Loucy (cell line): ENCODE measurements at regions not wholly inside any gene's neighbourhood (a gene's known extent, or its start where the extent isn't known, plus 50 kb on each side); places are given as distances from the start of the nearest gene placed in this dataset.

ENCODE experiments used
- H2AFZ ChIP-seq: fragments of 200-600 bp; sonication (generic); 2 replicates; pipeline ENCODE4 v1.6.0; 2016; ENCODE audit warnings: antibody characterized with exemption, mild to moderate bottlenecking, low read length, moderate library complexity
- H3F3A ChIP-seq: fragments of 200-600 bp; 2 replicates; pipeline ENCODE4 v1.6.0; 2016; ENCODE audit warnings: antibody characterized with exemption, low read depth, mild to moderate bottlenecking
- H3K27me3 ChIP-seq: fragments of 200-600 bp; sonication (generic); 2 replicates; pipeline ENCODE4 v1.6.1; 2014; ENCODE audit warnings: low read length, mild to moderate bottlenecking; ENCODE audit not compliant: insufficient read depth, poor library complexity, severe bottlenecking
- H3K36me3 ChIP-seq: fragments of 200-600 bp; sonication (generic); 2 replicates; pipeline ENCODE4 v1.6.1; 2016; ENCODE audit warnings: low read length; ENCODE audit not compliant: insufficient read depth
- H3K4me1 ChIP-seq: fragments of 200-600 bp; sonication (generic); 2 replicates; pipeline ENCODE4 v1.5.1; 2014; ENCODE audit warnings: low read length, mild to moderate bottlenecking; ENCODE audit not compliant: insufficient read depth, poor library complexity, severe bottlenecking
- H3K4me2 ChIP-seq: fragments of 200-600 bp; sonication (generic); 2 replicates; pipeline ENCODE4 v1.6.0; 2014; ENCODE audit warnings: antibody characterized with exemption, low read length, low read depth, mild to moderate bottlenecking; ENCODE audit not compliant: poor library complexity, severe bottlenecking
- H3K4me3 ChIP-seq: fragments of 200-600 bp; sonication (generic); 2 replicates; pipeline ENCODE4 v1.5.1; 2014; ENCODE audit warnings: low read length, mild to moderate bottlenecking, mixed read lengths; ENCODE audit not compliant: poor library complexity, severe bottlenecking
- H3K79me2 ChIP-seq: fragments of 200-600 bp; sonication (generic); 2 replicates; pipeline ENCODE4 v1.6.1; 2014; ENCODE audit warnings: low read length; ENCODE audit not compliant: insufficient read depth
- H3K9ac ChIP-seq: fragments of 200-600 bp; sonication (generic); 2 replicates; pipeline ENCODE4 v1.6.0; 2014; ENCODE audit warnings: mild to moderate bottlenecking, low read depth, low read length, moderate library complexity; ENCODE audit not compliant: poor library complexity, severe bottlenecking
- H3K9me2 ChIP-seq: fragments of 200-600 bp; sonication (generic); replicated peaks from 2 replicates; pipeline ENCODE4 v1.6.1; 2016; ENCODE audit warnings: low read depth, low read length, mixed read lengths
- H3K9me3 ChIP-seq: fragments of 200-600 bp; sonication (generic); 2 replicates; pipeline ENCODE4 v1.6.1; 2014; ENCODE audit warnings: mild to moderate bottlenecking, antibody characterized with exemption, low read length, low read depth; ENCODE audit not compliant: insufficient read depth
- H4K20me1 ChIP-seq: fragments of 200-600 bp; sonication (generic); 2 replicates; pipeline ENCODE4 v1.6.0; 2014; ENCODE audit warnings: antibody characterized with exemption, low read length, mild to moderate bottlenecking; ENCODE audit not compliant: insufficient read depth, poor library complexity, severe bottlenecking
- EZH2phosphoT487 ChIP-seq: fragments of 200-600 bp; IDR thresholded peaks from 2 replicates; pipeline ENCODE4 v1.6.1; 2018; ENCODE audit warnings: antibody characterized with exemption, mild to moderate bottlenecking, moderate library complexity, borderline replicate concordance
- TF ChIP-seq, protein P1 (sequence below): fragments of 200-600 bp; sonication (generic); conservative IDR thresholded peaks from 2 replicates; pipeline ENCODE4 v1.5.1; 2014; ENCODE audit warnings: mild to moderate bottlenecking, antibody characterized with exemption, low read length

DNA sequence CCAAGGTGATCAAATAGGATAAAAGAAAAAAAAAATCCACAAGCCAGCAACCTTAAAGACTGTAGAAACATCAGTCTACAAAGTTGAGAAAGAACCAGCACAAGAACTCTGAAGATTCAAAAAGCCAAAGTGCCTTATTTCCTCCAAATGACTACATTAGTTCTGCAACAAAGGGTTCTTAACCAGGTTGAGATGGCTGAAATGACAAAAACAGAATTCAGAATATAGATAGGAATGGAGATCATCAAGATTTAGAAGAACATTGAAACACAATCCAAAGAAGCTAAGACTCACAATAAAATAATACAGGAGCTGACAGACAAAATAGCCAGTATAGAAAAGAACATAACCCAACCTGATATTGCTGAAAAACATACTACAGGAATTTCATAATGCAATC is 156.5 kb upstream of the ZCCHC13 start:
- TF ChIP-seq EZH2phosphoT487 = no peak
- TF ChIP-seq, protein P1, sequence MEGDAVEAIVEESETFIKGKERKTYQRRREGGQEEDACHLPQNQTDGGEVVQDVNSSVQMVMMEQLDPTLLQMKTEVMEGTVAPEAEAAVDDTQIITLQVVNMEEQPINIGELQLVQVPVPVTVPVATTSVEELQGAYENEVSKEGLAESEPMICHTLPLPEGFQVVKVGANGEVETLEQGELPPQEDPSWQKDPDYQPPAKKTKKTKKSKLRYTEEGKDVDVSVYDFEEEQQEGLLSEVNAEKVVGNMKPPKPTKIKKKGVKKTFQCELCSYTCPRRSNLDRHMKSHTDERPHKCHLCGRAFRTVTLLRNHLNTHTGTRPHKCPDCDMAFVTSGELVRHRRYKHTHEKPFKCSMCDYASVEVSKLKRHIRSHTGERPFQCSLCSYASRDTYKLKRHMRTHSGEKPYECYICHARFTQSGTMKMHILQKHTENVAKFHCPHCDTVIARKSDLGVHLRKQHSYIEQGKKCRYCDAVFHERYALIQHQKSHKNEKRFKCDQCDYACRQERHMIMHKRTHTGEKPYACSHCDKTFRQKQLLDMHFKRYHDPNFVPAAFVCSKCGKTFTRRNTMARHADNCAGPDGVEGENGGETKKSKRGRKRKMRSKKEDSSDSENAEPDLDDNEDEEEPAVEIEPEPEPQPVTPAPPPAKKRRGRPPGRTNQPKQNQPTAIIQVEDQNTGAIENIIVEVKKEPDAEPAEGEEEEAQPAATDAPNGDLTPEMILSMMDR = no peak
- Histone ChIP-seq H3K4me2 (no peak overlapping the region), H3K79me2 (no peaks in the 10 kb centered on the region), H3K9me3 (no peaks in the 10 kb centered on the region), H3K9ac (no peak overlapping the region), H4K20me1 (no peaks in the 10 kb centered on the region), H3K4me3 (no peak overlapping the region), H3K36me3 (no peaks in the 10 kb centered on the region), H3F3A (no peaks in the 10 kb centered on the region), H3K27me3 (no peaks in the 10 kb centered on the region), H3K4me1 (no peaks in the 10 kb centered on the region), H3K9me2 (no peaks in the 10 kb centered on the region), H2AFZ (no peak overlapping the region)

DNA sequence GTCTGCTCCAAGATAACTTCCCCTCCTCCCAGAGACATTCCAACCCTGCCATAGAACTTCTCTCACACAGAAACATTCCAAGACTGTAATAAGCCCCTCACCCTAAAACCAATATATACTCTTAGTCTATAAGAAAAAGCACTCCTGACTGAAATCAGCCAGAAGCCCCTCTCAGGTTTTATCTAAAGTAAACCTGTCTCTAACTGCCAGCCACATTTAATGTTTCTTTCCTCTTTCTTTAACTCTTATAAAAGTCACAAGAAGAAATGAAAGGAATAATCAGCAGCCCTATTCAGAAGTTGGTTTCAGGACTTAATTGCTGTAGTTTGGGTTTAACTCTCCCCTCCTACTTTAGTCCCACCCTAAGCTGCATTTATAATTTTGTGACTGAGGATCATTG is 165.0 kb upstream of the ZCCHC13 start:
- Histone ChIP-seq H2AFZ (no peak overlapping the region), H3K9me3 (no peaks in the 10 kb centered on the region), H3K9ac (no peak overlapping the region), H3F3A (no peaks in the 10 kb centered on the region), H3K79me2 (no peaks in the 10 kb centered on the region), H3K4me1 (no peaks in the 10 kb centered on the region), H3K36me3 (no peaks in the 10 kb centered on the region), H4K20me1 (no peaks in the 10 kb centered on the region), H3K4me2 (no peak overlapping the region), H3K4me3 (no peak overlapping the region), H3K27me3 (no peaks in the 10 kb centered on the region), H3K9me2 (no peaks in the 10 kb centered on the region)
- no peak for TF ChIP-seq EZH2phosphoT487
- TF ChIP-seq, protein P1 = no peak

DNA sequence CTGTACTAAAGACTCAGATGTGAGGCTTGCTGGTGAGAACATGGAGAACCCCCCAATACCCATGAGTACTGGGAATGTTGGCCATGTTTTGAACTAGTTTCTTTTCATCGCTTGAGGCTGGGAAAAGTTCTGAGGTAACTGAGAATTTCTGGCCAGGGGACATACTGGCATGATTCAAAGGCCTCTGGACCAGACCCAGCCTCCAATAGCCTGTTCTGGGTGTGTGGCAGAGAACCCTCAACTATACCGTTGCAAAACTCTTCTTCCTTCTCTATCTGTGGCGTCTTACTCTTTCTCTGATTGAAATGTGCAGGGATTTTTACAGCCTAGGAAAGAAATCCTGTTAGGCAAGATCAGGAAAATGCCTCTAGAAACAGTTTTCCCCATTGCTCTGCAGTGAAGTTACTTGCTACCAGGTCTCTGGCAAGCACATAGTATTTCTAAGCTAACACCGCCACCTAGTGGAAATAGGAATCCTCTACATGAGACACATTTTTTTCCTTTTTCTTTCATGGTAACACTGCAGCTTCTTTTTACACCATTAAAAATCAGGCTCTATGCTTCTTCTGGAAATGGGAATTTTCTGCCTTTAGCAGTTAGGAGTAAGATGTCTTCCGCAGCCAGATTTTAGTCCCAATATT is 170.7 kb upstream of the ZCCHC13 start:
- no peak overlapping the region for H3K4me2 ChIP-seq
- TF ChIP-seq, protein P1 = peak; percentile 62
- no peak for TF ChIP-seq EZH2phosphoT487
- H3K79me2 ChIP-seq = no peaks in the 10 kb centered on the region
- H3F3A ChIP-seq = no peaks in the 10 kb centered on the region
- H3K4me3 ChIP-seq = no peak overlapping the region
- H3K9ac ChIP-seq = no peak overlapping the region
- H3K27me3 ChIP-seq = no peaks in the 10 kb centered on the region
- no peaks in the 10 kb centered on the region for H3K4me1 ChIP-seq
- H3K36me3 ChIP-seq = no peaks in the 10 kb centered on the region
- no peaks in the 10 kb centered on the region for H4K20me1 ChIP-seq
- H2AFZ ChIP-seq = no peak overlapping the region
- no peaks in the 10 kb centered on the region for H3K9me2 ChIP-seq
- no peaks in the 10 kb centered on the region for H3K9me3 ChIP-seq
